Hepatocyte (in vitro differentiated cells): ENCODE measurements at regions not wholly inside any gene's neighbourhood (a gene's known extent, or its start where the extent isn't known, plus 50 kb on each side); places are given as distances from the start of the nearest gene placed in this dataset.

ENCODE experiments used
- CTCF ChIP-seq: fragments of 200-600 bp; sonication (generic); IDR thresholded peaks from 2 replicates; pipeline ENCODE4 v1.5.1; 2016; ENCODE audit warnings: antibody characterized with exemption, mild to moderate bottlenecking; ENCODE audit not compliant: poor library complexity
- EZH2 ChIP-seq: fragments of 200-600 bp; sonication (generic); IDR thresholded peaks from 2 replicates; pipeline ENCODE4 v1.6.1; 2016; ENCODE audit warnings: antibody characterized with exemption, mild to moderate bottlenecking, borderline replicate concordance
- EZH2phosphoT487 ChIP-seq: fragments of 200-600 bp; sonication (generic); IDR thresholded peaks from one replicate; pipeline ENCODE4 v1.6.1; 2018; ENCODE audit warnings: antibody characterized with exemption, mild to moderate bottlenecking, low read depth, moderate library complexity; ENCODE audit not compliant: unreplicated experiment, severe bottlenecking

- TF ChIP-seq CTCF, result no peak
- TF ChIP-seq EZH2phosphoT487, result no peak
- no peak for TF ChIP-seq EZH2
These were observed 98.0 kb downstream of the SHANK2 start for GRCh38 chr11:71154261-71154805.
